Esophagus muscularis mucosa (tissue), 3 donors: ENCODE measurements at regions not wholly inside any gene's neighbourhood (a gene's known extent, or its start where the extent isn't known, plus 50 kb on each side); places are given as distances from the start of the nearest gene placed in this dataset.

Source experiments
- POLR2AphosphoS5 ChIP-seq, 2 donors: sonication (generic); formaldehyde crosslinking; IDR thresholded peaks; one replicate each; pipeline ENCODE4 v1.6.1; 2017; ENCODE audit warnings: antibody characterized with exemption in 2 of 2
- TF ChIP-seq, protein P1 (sequence below), 3 experiments: fragments of 200-600 bp in 2 of 3; fragments of 450-650 bp in 1 of 3; sonication (generic) in 2 of 3; IDR thresholded peaks; one replicate each; pipeline ENCODE4 v1.5.1; 2017 to 2019; ENCODE audit warnings: antibody characterized with exemption in 3 of 3, mild to moderate bottlenecking in 2 of 3, moderate library complexity in 1 of 3

DNA sequence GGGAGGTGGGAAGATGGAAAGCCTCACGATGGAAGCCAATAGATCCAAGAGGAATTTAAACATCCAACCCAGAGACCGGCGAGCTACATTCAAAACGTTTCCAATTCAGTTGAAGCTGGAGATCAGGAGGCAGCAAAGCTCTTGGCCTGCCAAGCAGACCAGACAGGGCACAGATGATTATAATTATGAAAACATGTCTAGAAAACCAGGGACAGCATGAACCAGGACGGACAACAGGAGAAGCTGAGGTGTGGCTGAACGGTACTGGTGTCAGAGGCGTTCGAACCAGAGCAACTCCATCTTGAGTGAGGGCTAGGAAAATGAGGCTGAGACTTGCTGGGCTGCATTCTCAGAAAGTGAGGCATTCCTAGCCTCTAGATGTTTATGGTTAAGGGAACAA, 102.2 kb upstream of the CCDC150 start:
- TF ChIP-seq, protein P1, sequence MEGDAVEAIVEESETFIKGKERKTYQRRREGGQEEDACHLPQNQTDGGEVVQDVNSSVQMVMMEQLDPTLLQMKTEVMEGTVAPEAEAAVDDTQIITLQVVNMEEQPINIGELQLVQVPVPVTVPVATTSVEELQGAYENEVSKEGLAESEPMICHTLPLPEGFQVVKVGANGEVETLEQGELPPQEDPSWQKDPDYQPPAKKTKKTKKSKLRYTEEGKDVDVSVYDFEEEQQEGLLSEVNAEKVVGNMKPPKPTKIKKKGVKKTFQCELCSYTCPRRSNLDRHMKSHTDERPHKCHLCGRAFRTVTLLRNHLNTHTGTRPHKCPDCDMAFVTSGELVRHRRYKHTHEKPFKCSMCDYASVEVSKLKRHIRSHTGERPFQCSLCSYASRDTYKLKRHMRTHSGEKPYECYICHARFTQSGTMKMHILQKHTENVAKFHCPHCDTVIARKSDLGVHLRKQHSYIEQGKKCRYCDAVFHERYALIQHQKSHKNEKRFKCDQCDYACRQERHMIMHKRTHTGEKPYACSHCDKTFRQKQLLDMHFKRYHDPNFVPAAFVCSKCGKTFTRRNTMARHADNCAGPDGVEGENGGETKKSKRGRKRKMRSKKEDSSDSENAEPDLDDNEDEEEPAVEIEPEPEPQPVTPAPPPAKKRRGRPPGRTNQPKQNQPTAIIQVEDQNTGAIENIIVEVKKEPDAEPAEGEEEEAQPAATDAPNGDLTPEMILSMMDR (IDR thresholded peaks at IDR 0.05), result no peak
- no peak for TF ChIP-seq POLR2AphosphoS5 (IDR thresholded peaks at IDR 0.05)
